Vagina (tissue), 2 donors: ENCODE measurements at regions not wholly inside any gene's neighbourhood (a gene's known extent, or its start where the extent isn't known, plus 50 kb on each side); places are given as distances from the start of the nearest gene placed in this dataset.

Source experiments
- POLR2A ChIP-seq, 2 donors: fragments of 450-650 bp; IDR thresholded peaks; one replicate each; pipeline ENCODE4 v1.6.1; 2017; ENCODE audit warnings: antibody characterized with exemption in 2 of 2, mild to moderate bottlenecking in 2 of 2, moderate library complexity in 2 of 2
- POLR2AphosphoS5 ChIP-seq, 2 donors: sonication (generic); formaldehyde crosslinking; IDR thresholded peaks; one replicate each; pipeline ENCODE4 v1.9.0; 2017; ENCODE audit warnings: antibody characterized with exemption in 2 of 2, mild to moderate bottlenecking in 2 of 2, low read depth in 1 of 2; ENCODE audit not compliant: insufficient read depth in 1 of 2
- TF ChIP-seq, protein P1 (sequence below), 3 experiments: fragments of 450-650 bp in 2 of 3; fragments of 200-600 bp in 1 of 3; sonication (generic) in 1 of 3; IDR thresholded peaks; one replicate each; pipeline ENCODE4 v1.5.1; 2017 to 2019; ENCODE audit warnings: antibody characterized with exemption in 3 of 3, mild to moderate bottlenecking in 2 of 3, moderate library complexity in 2 of 3

DNA sequence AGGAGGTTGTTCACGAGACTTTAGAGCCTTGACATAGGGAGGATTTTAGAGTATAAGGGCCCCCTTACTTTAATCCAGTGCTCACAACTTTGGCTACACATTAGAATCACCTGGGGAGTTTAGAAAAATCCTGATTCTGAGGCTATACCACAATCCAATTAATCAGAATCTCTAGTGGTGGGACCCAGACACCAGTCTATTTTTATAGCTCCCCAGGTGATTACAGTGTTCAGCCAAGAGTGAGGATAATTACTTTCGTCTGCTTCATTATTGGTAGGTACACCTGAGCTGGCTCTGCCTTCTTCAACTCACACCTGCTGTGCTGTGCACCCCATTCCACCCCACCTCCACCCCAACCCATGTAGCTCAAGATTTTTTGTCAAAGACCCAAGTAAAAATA, 141.3 kb upstream of the EPB41L4A start:
- TF ChIP-seq, protein P1, sequence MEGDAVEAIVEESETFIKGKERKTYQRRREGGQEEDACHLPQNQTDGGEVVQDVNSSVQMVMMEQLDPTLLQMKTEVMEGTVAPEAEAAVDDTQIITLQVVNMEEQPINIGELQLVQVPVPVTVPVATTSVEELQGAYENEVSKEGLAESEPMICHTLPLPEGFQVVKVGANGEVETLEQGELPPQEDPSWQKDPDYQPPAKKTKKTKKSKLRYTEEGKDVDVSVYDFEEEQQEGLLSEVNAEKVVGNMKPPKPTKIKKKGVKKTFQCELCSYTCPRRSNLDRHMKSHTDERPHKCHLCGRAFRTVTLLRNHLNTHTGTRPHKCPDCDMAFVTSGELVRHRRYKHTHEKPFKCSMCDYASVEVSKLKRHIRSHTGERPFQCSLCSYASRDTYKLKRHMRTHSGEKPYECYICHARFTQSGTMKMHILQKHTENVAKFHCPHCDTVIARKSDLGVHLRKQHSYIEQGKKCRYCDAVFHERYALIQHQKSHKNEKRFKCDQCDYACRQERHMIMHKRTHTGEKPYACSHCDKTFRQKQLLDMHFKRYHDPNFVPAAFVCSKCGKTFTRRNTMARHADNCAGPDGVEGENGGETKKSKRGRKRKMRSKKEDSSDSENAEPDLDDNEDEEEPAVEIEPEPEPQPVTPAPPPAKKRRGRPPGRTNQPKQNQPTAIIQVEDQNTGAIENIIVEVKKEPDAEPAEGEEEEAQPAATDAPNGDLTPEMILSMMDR (IDR thresholded peaks at IDR 0.05), result no peak
- TF ChIP-seq POLR2AphosphoS5 (IDR thresholded peaks at IDR 0.05; ENCODE audit: insufficient read depth in 1 of 2, low read depth in 1 of 2) (no peak), POLR2A (IDR thresholded peaks at IDR 0.05) (no peak)
